ENCODE measurements at regions not wholly inside any gene's neighbourhood (a gene's known extent, or its start where the extent isn't known, plus 50 kb on each side); places are given as distances from the start of the nearest gene placed in this dataset.

GRCh38 chr4:160772668-160773067 lies 1391.1 kb downstream of the FSTL5 start:
- DNase-seq: no peak

DNA sequence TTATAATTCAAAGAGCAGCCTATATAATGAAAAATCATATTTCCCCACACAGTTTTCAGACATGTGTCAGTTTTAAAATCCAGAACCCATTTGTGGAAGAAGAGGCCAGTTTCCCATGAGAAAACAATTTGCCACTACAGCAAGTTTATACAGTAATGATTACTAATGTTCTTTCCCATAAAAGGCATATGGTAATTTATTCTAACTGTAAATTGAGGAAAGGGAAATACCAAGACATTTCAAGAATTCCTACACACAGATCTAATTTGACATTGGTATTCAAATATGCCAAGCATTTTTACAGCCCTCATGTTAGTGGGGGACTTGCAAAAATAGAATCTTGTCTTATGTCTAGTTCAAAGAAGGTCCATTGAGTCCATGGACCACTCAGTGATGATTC lies 1368.6 kb downstream of the FSTL5 start:
- no peak for DNase-seq

- no peak for DNase-seq
Measured at GRCh38 chr4:160808174-160808573, 1355.6 kb downstream of the FSTL5 start.

DNA sequence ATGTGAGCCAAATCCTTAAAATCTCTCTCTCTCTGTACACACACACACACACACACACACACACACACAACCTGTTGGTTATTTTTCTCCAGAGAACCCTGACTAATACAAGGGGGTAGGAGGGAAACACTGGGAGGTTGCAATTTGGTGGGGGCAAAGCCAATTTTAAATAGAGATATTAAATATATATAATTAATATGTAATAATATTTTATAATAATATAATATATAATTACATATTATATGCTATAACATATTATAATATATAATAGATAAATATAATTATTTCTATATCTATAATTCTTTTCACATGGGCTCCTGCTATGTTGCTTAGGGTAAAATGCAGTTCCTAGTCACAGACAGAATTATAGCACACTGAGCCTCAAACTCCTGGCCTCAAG lies 1354.2 kb downstream of the FSTL5 start:
- DNase-seq: no peak

DNA sequence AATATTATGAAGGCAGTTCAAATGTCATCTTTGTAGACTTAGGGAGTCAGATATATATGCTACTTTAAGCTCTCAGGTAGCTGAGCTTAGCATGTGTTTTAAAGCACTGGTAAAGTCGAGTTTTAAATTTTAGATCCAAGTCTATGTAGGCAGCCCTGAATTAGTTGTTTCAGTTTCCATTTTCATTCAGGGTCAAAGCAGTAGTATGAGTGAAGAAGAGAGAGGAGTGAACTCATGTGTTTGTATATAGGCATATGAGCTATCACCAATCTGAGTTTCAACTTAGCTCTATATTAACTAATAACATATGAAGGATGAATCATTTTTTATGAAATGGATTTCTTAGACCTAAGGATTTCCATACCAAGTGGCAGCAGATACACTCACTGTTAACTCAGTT lies 1353.4 kb downstream of the FSTL5 start:
- DNase-seq: no peak

DNA sequence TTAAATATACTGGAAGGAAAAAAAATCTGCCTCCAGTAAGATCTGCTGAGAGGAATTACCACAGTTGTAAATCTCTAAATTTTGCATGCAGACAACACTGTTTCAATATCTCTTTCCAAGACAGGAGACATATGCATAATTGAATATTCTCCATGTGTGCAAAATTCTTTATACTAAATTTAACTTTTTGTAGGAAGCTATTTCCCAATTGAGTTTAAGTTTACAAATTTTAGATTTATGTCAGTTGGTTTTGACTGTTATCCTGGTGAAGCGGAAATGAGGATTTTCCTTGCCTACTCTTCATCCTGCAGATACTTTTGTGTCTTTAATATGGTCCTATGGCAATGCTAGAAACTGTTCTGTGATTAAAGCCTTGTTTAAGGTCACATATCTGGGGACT lies 1352.9 kb downstream of the FSTL5 start:
- DNase-seq: no peak

DNA sequence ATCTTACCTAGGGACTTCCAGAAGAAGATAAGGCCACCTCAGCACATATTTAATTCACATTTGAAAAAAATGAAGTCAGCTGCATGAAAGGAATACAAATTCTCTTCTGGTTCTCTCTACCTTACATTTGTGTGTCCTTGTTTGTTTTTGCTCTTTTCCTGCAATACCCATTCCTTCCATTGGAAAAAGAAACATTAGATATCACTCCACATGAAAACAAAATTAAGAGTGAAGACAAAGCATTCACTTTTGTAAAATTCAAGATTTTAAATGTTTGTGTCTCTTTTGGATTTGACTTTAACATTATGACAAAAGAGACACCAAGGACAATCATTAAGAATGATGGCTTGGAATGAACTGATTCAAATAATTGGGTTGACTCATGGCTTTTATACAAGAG lies 1351.8 kb downstream of the FSTL5 start:
- DNase-seq: no peak

DNA sequence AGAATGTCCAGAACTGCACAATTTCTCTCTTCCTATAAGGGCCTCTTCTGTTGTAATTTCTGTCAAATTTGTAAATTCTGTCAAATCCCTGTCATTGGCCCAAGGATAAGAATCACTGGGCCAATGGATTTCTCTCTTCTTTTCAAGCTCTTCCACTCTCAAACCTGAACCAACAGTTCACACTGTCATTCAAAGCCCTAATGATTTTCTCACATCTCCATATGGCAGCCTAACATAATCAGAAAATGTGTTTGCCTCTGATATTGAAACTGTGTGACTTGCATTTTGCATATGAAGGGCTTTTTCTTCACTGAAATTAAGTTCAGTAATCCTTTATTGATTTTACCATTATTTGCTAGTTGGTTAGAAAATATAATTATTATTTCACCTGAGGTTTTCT lies 1349.1 kb downstream of the FSTL5 start:
- no peak for DNase-seq

DNA sequence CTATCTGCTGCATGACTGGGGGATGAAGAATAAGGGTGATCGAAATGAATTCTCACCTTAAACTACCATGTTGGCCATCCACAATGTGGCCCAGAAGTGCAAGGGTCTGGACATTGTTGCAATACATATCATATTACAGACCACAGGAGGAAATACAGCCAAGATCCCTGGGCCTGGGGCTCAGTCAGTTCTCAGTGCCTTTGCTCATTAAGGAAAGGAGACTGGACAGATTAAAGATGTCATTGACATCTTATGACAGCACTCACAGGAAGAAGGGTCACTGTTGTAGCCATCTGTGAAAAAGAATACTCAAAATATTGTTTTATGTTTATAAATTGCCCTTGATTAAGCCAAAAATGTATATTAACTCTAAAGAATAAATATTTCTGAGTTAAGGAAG lies 1345.2 kb downstream of the FSTL5 start:
- DNase-seq: no peak

GRCh38 chr4:160819791-160820190 lies 1344.0 kb downstream of the FSTL5 start:
- no peak for DNase-seq

GRCh38 chr4:160824481-160824880 lies 1339.3 kb downstream of the FSTL5 start:
- DNase-seq: no peak

GRCh38 chr4:160825644-160826338 lies 1338.0 kb downstream of the FSTL5 start:
- DNase-seq: no peak

DNA sequence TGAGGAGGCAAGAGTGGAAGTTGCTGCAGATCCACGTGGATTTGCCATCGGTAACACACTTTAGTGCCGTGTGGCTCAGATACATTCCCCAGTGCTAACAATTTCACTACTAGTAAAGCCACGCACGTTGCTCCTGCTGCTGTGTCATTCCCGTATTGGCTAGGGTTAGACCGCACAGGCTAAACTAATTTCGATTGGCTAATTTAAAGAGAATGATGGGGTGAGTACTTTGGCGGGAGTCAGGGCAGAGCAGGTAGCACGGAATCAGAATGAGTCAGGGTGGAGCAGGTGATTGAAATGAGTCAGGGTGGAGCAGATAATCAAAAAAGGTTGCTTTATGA lies 1337.5 kb downstream of the FSTL5 start:
- no peak for DNase-seq

DNA sequence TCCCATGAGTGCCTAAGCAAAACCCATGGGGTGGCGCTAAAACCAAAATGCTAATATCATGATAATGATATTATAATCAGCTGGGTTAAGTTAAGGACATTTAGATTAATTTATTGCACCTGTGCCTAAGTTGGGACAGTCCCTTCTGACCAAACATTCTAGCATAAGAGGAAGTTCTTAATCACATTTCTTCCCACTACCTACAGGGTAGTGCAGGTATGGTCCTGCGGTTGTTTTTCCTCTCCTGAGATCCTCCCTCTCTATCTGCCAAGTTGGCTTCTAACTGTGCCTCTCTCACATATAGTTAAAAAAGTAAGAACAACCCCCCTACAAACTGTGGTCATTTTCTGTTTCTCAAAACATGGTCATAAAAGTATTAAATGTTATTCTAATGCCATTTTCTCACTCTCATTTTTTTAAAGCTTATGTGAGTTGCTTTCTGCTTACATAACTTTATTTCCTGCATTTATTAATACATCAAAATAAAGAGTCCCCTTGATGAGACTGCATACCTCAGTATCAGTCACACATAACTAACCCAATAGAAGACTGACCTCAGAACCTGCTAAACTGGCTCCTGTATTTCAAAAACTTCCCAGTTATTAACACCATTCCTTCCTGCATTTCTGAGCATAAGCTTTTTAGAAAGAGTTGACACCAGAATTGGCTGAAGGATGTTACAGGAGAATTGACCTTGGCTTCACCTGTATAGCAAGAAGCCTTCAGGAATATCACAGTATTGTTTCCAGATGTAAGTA lies 1332.5 kb downstream of the FSTL5 start:
- DNase-seq: no peak

- no peak for DNase-seq
Measured at GRCh38 chr4:160835789-160836188, 1328.0 kb downstream of the FSTL5 start.

DNA sequence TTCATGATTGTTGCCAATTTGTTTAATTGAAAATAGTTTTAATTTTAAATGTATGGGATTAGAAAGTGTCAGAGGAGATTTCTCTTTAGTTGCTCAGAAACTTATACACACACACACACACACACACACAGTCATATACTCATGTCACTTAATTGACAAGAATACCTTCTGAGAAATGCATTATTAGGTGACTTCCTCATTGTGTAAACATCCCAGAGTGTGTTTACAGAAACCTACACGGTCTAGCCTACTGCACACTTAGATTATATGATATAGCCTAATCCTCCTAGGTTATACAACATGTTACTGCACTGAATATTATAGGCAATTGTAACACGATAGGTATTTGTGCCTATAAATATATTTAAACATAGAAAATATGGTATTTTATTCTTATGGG lies 1327.4 kb downstream of the FSTL5 start:
- DNase-seq: no peak

- DNase-seq: no peak
Measured at GRCh38 chr4:160846121-160846520, 1317.7 kb downstream of the FSTL5 start.

GRCh38 chr4:160847228-160847627 lies 1316.6 kb downstream of the FSTL5 start:
- no peak for DNase-seq

GRCh38 chr4:160848489-160848888 lies 1315.3 kb downstream of the FSTL5 start:
- no peak for DNase-seq

- no peak for DNase-seq
Measured at GRCh38 chr4:160848901-160849760, 1314.7 kb downstream of the FSTL5 start.

GRCh38 chr4:160864253-160864652 lies 1299.5 kb downstream of the FSTL5 start:
- DNase-seq: no peak

GRCh38 chr4:160869899-160870298 lies 1293.9 kb downstream of the FSTL5 start:
- DNase-seq: no peak

GRCh38 chr4:160872491-160872890 lies 1291.3 kb downstream of the FSTL5 start:
- DNase-seq: no peak

All from cerebellar nuclear complex (tissue), 1 donor.